HEK293 (cell line): ENCODE measurements at regions not wholly inside any gene's neighbourhood (a gene's known extent, or its start where the extent isn't known, plus 50 kb on each side); places are given as distances from the start of the nearest gene placed in this dataset.

Experiments used
- CTCF ChIA-PET: fragments of 350-600 bp; formaldehyde crosslinking; extraction: SDS; loops from one replicate; lab custom pipeline; 2021; ENCODE audit warnings: antibody characterized with exemption; lab: Yijun Ruan, JAX
- POLR2A ChIA-PET: fragments of 300-600 bp; formaldehyde crosslinking; extraction: SDS; loops from one replicate; lab custom pipeline; 2020; ENCODE audit warnings: antibody characterized with exemption, inconsistent platforms; lab: Yijun Ruan, JAX
- H3K27ac ChIP-seq: fragments of 200-500 bp; sonication (Bioruptor generic); 2 replicates; pipeline ENCODE4 v1.5.1; 2014; ENCODE audit warnings: low read depth, low read length, control low read depth, inconsistent platforms; ENCODE audit errors: extremely low read depth
- H3K36me3 ChIP-seq, 2 experiments: fragments of 200-500 bp in 1 of 2; sonication (Bioruptor generic) in 1 of 2; 1 replicate in 1 of 2; 2 replicates in 1 of 2; pipeline ENCODE4 v1.5.1; 2014 to 2017; ENCODE audit warnings: inconsistent platforms in 2 of 2, low read length in 2 of 2; ENCODE audit not compliant: control insufficient read depth in 2 of 2, insufficient read depth in 1 of 2
- H3K4me1 ChIP-seq: fragments of 200-500 bp; sonication (Bioruptor generic); 2 replicates; pipeline ENCODE4 v1.5.1; 2014; ENCODE audit warnings: mild to moderate bottlenecking, low read length, inconsistent platforms; ENCODE audit not compliant: control insufficient read depth, insufficient read depth
- H3K4me3 ChIP-seq: 2 replicates; pipeline ENCODE4 v1.5.1; 2011; ENCODE audit warnings: low read depth, mild to moderate bottlenecking, control low read depth, low read length, moderate library complexity
- H3K9me3 ChIP-seq: fragments of 200-500 bp; sonication (Bioruptor generic); 2 replicates; pipeline ENCODE4 v1.5.1; 2014; ENCODE audit warnings: low read depth, low read length, inconsistent platforms; ENCODE audit not compliant: control insufficient read depth, insufficient read depth
- PRDM2 ChIP-seq: fragments of 450-650 bp; formaldehyde crosslinking; IDR thresholded peaks from 2 replicates; pipeline ENCODE4 v1.5.1; 2016; ENCODE audit warnings: missing biosample characterization, missing genetic modification characterization, borderline replicate concordance
- ZBTB20 ChIP-seq: fragments of 450-650 bp; formaldehyde crosslinking; IDR thresholded peaks from 2 replicates; pipeline ENCODE4 v1.5.1; 2016; ENCODE audit warnings: missing biosample characterization, missing genetic modification characterization
- ZBTB26 ChIP-seq: fragments of 450-650 bp; formaldehyde crosslinking; optimal IDR thresholded peaks from 2 replicates; pipeline ENCODE3; 2016; ENCODE audit warnings: missing biosample characterization, mild to moderate bottlenecking, missing genetic modification characterization
- ZBTB49 ChIP-seq: fragments of 450-650 bp; formaldehyde crosslinking; IDR thresholded peaks from 2 replicates; pipeline ENCODE4 v1.5.1; 2016; ENCODE audit warnings: missing biosample characterization, missing genetic modification characterization, low read depth
- ZFP3 ChIP-seq: fragments of 450-650 bp; formaldehyde crosslinking; IDR thresholded peaks from 2 replicates; pipeline ENCODE4 v1.5.1; 2016; ENCODE audit warnings: low read depth, missing biosample characterization, missing genetic modification characterization
- ZNF211 ChIP-seq: fragments of 450-650 bp; formaldehyde crosslinking; IDR thresholded peaks from 2 replicates; pipeline ENCODE4 v1.5.1; 2016; ENCODE audit warnings: low read depth, missing biosample characterization, missing genetic modification characterization
- ZNF23 ChIP-seq: fragments of 450-650 bp; formaldehyde crosslinking; IDR thresholded peaks from 2 replicates; pipeline ENCODE4 v1.5.1; 2016; ENCODE audit warnings: missing biosample characterization, missing genetic modification characterization, borderline replicate concordance
- ZNF274 ChIP-seq, 2 experiments: fragments of 200-500 bp in 1 of 2; fragments of 450-650 bp in 1 of 2; sonication (Bioruptor generic) in 1 of 2; formaldehyde crosslinking in 1 of 2; IDR thresholded peaks; 2 replicates each; pipeline versions ENCODE4 v1.5.1 to v1.6.1; 2014 to 2016; ENCODE audit warnings: borderline replicate concordance in 1 of 2, inconsistent platforms in 1 of 2, low read length in 1 of 2, missing biosample characterization in 1 of 2, missing genetic modification characterization in 1 of 2
- ZNF341 ChIP-seq: fragments of 450-650 bp; formaldehyde crosslinking; IDR thresholded peaks from 2 replicates; pipeline ENCODE4; 2016; ENCODE audit warnings: low read depth, missing biosample characterization, missing genetic modification characterization
- ZNF394 ChIP-seq: fragments of 450-650 bp; formaldehyde crosslinking; IDR thresholded peaks from 2 replicates; pipeline ENCODE4 v1.5.1; 2016; ENCODE audit warnings: missing biosample characterization, missing genetic modification characterization, mild to moderate bottlenecking, moderate library complexity, borderline replicate concordance
- ZNF514 ChIP-seq: fragments of 450-650 bp; formaldehyde crosslinking; IDR thresholded peaks from 2 replicates; pipeline ENCODE4 v1.5.1; 2016; ENCODE audit warnings: missing biosample characterization, missing genetic modification characterization
- ZNF548 ChIP-seq: fragments of 450-650 bp; formaldehyde crosslinking; IDR thresholded peaks from 2 replicates; pipeline ENCODE4 v1.5.1; 2016; ENCODE audit warnings: missing biosample characterization, missing genetic modification characterization
- ZNF747 ChIP-seq: fragments of 450-650 bp; formaldehyde crosslinking; IDR thresholded peaks from 2 replicates; pipeline ENCODE4 v1.5.1; 2016; ENCODE audit warnings: missing biosample characterization, missing genetic modification characterization
- ZNF791 ChIP-seq: fragments of 450-650 bp; formaldehyde crosslinking; IDR thresholded peaks from 2 replicates; pipeline ENCODE4 v1.5.1; 2016; ENCODE audit warnings: missing biosample characterization, missing genetic modification characterization
- ZSCAN4 ChIP-seq: fragments of 450-650 bp; formaldehyde crosslinking; IDR thresholded peaks from 2 replicates; pipeline ENCODE4 v1.5.1; 2017; ENCODE audit warnings: missing biosample characterization, missing genetic modification characterization

- TF ChIP-seq PRDM2 (tag by site-specific recombination) (no peak), ZNF548 (tag by site-specific recombination) (no peak), ZBTB20 (no peak), ZNF274 (IDR thresholded peaks at IDR 0.05; ENCODE audit: low read length) (no peak), ZNF274 (tag by site-specific recombination; IDR thresholded peaks at IDR 0.05; ENCODE audit: borderline replicate concordance) (no peak), ZNF747 (tag by site-specific recombination) (no peak), ZNF23 (tag by site-specific recombination) (no peak), ZSCAN4 (tag by site-specific recombination) (no peak), ZBTB26 (tag by site-specific recombination) (no peak), ZNF211 (tag by site-specific recombination) (no peak)
- TF ChIP-seq, all 188 proteins: peak for 0
Measured at GRCh38 chr7:25430200-25430931, 202.1 kb upstream of the NPVF start (continued).

- Histone ChIP-seq H3K27ac (no peak overlapping the region), H3K36me3 (no peaks in the 10 kb centered on the region), H3K9me3 (no peaks in the 10 kb centered on the region), H3K4me3 (no peak overlapping the region), H3K4me1 (peaks cover 2% of the 10 kb centered on the region; the same call in 1 of the 2 replicates)
- POLR2A ChIA-PET, result no interaction called here
- TF ChIP-seq ZBTB49 (tag by site-specific recombination) (no peak), ZFP3 (tag by site-specific recombination) (no peak), ZNF791 (tag by site-specific recombination) (no peak), ZNF514 (tag by site-specific recombination) (no peak), ZNF394 (tag by site-specific recombination) (no peak), ZNF341 (no peak)
- CTCF ChIA-PET, result interaction anchor here (0.6 kb wide), 1 partner anchor 215 kb away, joined by 3 read pairs; no protein-coding TSS in a partner anchor
Measured at GRCh38 chr7:25431956-25432450, 203.7 kb upstream of the NPVF start.
